GM23338 (cell line): ENCODE measurements at regions not wholly inside any gene's neighbourhood (a gene's known extent, or its start where the extent isn't known, plus 50 kb on each side); places are given as distances from the start of the nearest gene placed in this dataset.

ENCODE experiments used
- ATAC-seq: fragments of 200-7000 bp; cut with Tn5 transposase; 3 replicates; pipeline ENCODE4 v1.9.1; 2020
- DNase-seq: peaks from one replicate; pipeline ENCODE4 v3.0.0-alpha.2; 2015; ENCODE audit warnings: low spot score
- H2AFZ ChIP-seq: fragments of 200-600 bp; sonication (generic); 2 replicates; pipeline ENCODE4 v1.8.0; 2016; ENCODE audit warnings: antibody characterized with exemption, mild to moderate bottlenecking, moderate library complexity
- H3F3A ChIP-seq: fragments of 200-600 bp; sonication (generic); replicated peaks from 2 replicates; pipeline ENCODE4 v1.8.0; 2017; ENCODE audit warnings: antibody characterized with exemption, mixed run types, low read depth
- H3K27ac ChIP-seq: fragments of 200-600 bp; sonication (generic); 2 replicates; pipeline ENCODE4 v1.6.1; 2016; ENCODE audit warnings: low read depth
- H3K27me3 ChIP-seq: fragments of 200-600 bp; sonication (generic); 2 replicates; pipeline ENCODE4 v1.8.0; 2016; ENCODE audit warnings: mild to moderate bottlenecking, mixed run types, moderate library complexity; ENCODE audit not compliant: insufficient read depth
- H3K36me3 ChIP-seq: fragments of 200-600 bp; sonication (generic); 2 replicates; pipeline ENCODE4 v1.8.0; 2016; ENCODE audit warnings: mild to moderate bottlenecking; ENCODE audit not compliant: insufficient read depth
- H3K4me1 ChIP-seq: fragments of 200-600 bp; sonication (generic); 2 replicates; pipeline ENCODE4 v1.8.0; 2016; ENCODE audit warnings: mild to moderate bottlenecking, moderate library complexity; ENCODE audit not compliant: insufficient read depth
- H3K4me2 ChIP-seq: fragments of 200-600 bp; sonication (generic); 2 replicates; pipeline ENCODE4 v1.7.1; 2017; ENCODE audit warnings: mixed run types
- H3K4me3 ChIP-seq: fragments of 200-600 bp; sonication (generic); 2 replicates; pipeline ENCODE4 v1.6.1; 2016; ENCODE audit warnings: mixed run types
- H3K79me2 ChIP-seq: fragments of 200-600 bp; sonication (generic); replicated peaks from 2 replicates; pipeline ENCODE4 v1.8.0; 2017; ENCODE audit warnings: mild to moderate bottlenecking; ENCODE audit not compliant: insufficient read depth
- H3K9me2 ChIP-seq: fragments of 200-600 bp; sonication (generic); 2 replicates; pipeline ENCODE4 v1.8.0; 2017; ENCODE audit not compliant: insufficient read depth
- H4K20me1 ChIP-seq: fragments of 200-600 bp; sonication (generic); replicated peaks from 2 replicates; pipeline ENCODE4 v1.8.0; 2017; ENCODE audit warnings: mild to moderate bottlenecking; ENCODE audit not compliant: insufficient read depth
- H3K27ac Mint-ChIP-seq: 2 replicates; pipeline ENCODE4 v1.8.0; 2020; ENCODE audit warnings: inconsistent platforms, mild to moderate bottlenecking, moderate library complexity, mixed read lengths
- H3K27me3 Mint-ChIP-seq: 3 replicates; pipeline ENCODE4 v1.8.0; 2022; ENCODE audit warnings: low read depth, mild to moderate bottlenecking, moderate library complexity, mixed read lengths, inconsistent platforms; ENCODE audit not compliant: insufficient read depth, poor library complexity
- H3K36me3 Mint-ChIP-seq: 3 replicates; pipeline ENCODE4 v1.8.0; 2021; ENCODE audit warnings: low read depth, mild to moderate bottlenecking, inconsistent platforms, moderate library complexity, mixed read lengths
- H3K4me1 Mint-ChIP-seq: 3 replicates; pipeline ENCODE4 v1.8.0; 2020; ENCODE audit warnings: mild to moderate bottlenecking, inconsistent platforms, mixed read lengths
- H3K4me3 Mint-ChIP-seq: 3 replicates; pipeline ENCODE4 v1.8.0; 2021; ENCODE audit warnings: moderate library complexity, mild to moderate bottlenecking, inconsistent platforms, mixed read lengths
- H3K9me3 Mint-ChIP-seq: 3 replicates; pipeline ENCODE4 v1.8.0; 2020; ENCODE audit warnings: moderate library complexity, mild to moderate bottlenecking, inconsistent platforms, mixed read lengths
- CREB1 ChIP-seq: fragments of 250-450 bp; sonication (Bioruptor Pico); IDR thresholded peaks from 2 replicates; pipeline ENCODE4 v1.5.0; 2020; ENCODE audit warnings: low read depth, mild to moderate bottlenecking, moderate library complexity
- CTCF ChIP-seq, 2 experiments: fragments of 200-600 bp in 1 of 2; sonication (generic) in 1 of 2; conservative IDR thresholded peaks; 2 replicates each; pipeline versions ENCODE4 v1.5.1 to v1.6.1; 2016 to 2017; ENCODE audit warnings: antibody characterized with exemption in 2 of 2, low read depth in 2 of 2, mild to moderate bottlenecking in 2 of 2, moderate library complexity in 1 of 2
- ETS1 ChIP-seq: IDR thresholded peaks from 2 replicates; pipeline ENCODE4 v1.6.1; 2016; ENCODE audit warnings: antibody characterized with exemption
- EZH2 ChIP-seq: fragments of 200-600 bp; sonication (generic); IDR thresholded peaks from one replicate; pipeline ENCODE4 v1.8.0; 2017; ENCODE audit warnings: antibody characterized with exemption, mild to moderate bottlenecking, low read depth; ENCODE audit not compliant: unreplicated experiment
- EZH2phosphoT487 ChIP-seq: fragments of 200-600 bp; sonication (generic); IDR thresholded peaks from one replicate; pipeline ENCODE4 v1.8.1; 2018; ENCODE audit warnings: antibody characterized with exemption; ENCODE audit not compliant: unreplicated experiment
- JUNB ChIP-seq: IDR thresholded peaks from one replicate; pipeline ENCODE4 v1.6.1; 2016; ENCODE audit warnings: antibody characterized with exemption; ENCODE audit not compliant: unreplicated experiment
- NANOG ChIP-seq: IDR thresholded peaks from 2 replicates; pipeline ENCODE4 v1.6.1; 2016; ENCODE audit warnings: antibody characterized with exemption, borderline replicate concordance
- POLR2AphosphoS5 ChIP-seq: IDR thresholded peaks from 2 replicates; pipeline ENCODE4 v1.6.1; 2016; ENCODE audit warnings: antibody characterized with exemption, low read depth
- REST ChIP-seq: IDR thresholded peaks from one replicate; pipeline ENCODE4 v1.6.1; 2018; ENCODE audit warnings: antibody characterized with exemption; ENCODE audit not compliant: unreplicated experiment
- STAT1 ChIP-seq: IDR thresholded peaks from one replicate; pipeline ENCODE4 v1.6.1; 2016; ENCODE audit warnings: antibody characterized with exemption; ENCODE audit not compliant: unreplicated experiment
- ZNF114 ChIP-seq: fragments of 250-450 bp; sonication (Bioruptor Pico); IDR thresholded peaks from 2 replicates; pipeline ENCODE4 v1.5.0; 2020; ENCODE audit warnings: mild to moderate bottlenecking, moderate library complexity
- ZNF331 ChIP-seq: fragments of 250-450 bp; sonication (Bioruptor Pico); IDR thresholded peaks from 2 replicates; pipeline ENCODE4 v1.5.0; 2020; ENCODE audit warnings: low read depth, mild to moderate bottlenecking, moderate library complexity
- ZNF462 ChIP-seq: fragments of 250-450 bp; sonication (Bioruptor Pico); IDR thresholded peaks from 2 replicates; pipeline ENCODE4 v1.5.0; 2020; ENCODE audit warnings: mild to moderate bottlenecking, moderate library complexity

- H3K36me3 Mint-ChIP-seq, result no peaks in the 10 kb centered on the region
- H3K4me1 Mint-ChIP-seq, result peaks cover 7% of the 10 kb centered on the region
- no peaks in the 10 kb centered on the region for H3K79me2 ChIP-seq
- ATAC-seq (no peak), DNase-seq (no peak)
- H3K4me2 ChIP-seq, result no peak overlapping the region
- H2AFZ ChIP-seq, result no peak overlapping the region
- no peak overlapping the region for H3K27ac ChIP-seq
- TF ChIP-seq POLR2AphosphoS5, result no peak
- TF ChIP-seq ZNF462 (CRISPR knock-in tag), result no peak
- TF ChIP-seq ETS1, result no peak
- no peak for TF ChIP-seq STAT1
- TF ChIP-seq EZH2, result no peak
- TF ChIP-seq CTCF (conservative IDR thresholded peaks at IDR 0.05; ENCODE audit: low read depth in 2 of 2), result no peak
- no peak for TF ChIP-seq JUNB
- TF ChIP-seq REST, result no peak
- no peak for TF ChIP-seq CREB1
- TF ChIP-seq ZNF114 (CRISPR knock-in tag), result no peak
- TF ChIP-seq EZH2phosphoT487, result no peak
- no peak for TF ChIP-seq ZNF331 (CRISPR knock-in tag)
- TF ChIP-seq NANOG, result no peak
- H4K20me1 ChIP-seq, result no peaks in the 10 kb centered on the region
- no peaks in the 10 kb centered on the region for H3K9me3 Mint-ChIP-seq
- H3K9me2 ChIP-seq, result peaks cover 20% of the 10 kb centered on the region
- H3K36me3 ChIP-seq, result no peaks in the 10 kb centered on the region
- no peak overlapping the region for H3K4me3 ChIP-seq
- H3K27ac Mint-ChIP-seq, result no peak overlapping the region
- no peaks in the 10 kb centered on the region for H3K27me3 ChIP-seq
- no peak overlapping the region for H3K4me3 Mint-ChIP-seq
- H3F3A ChIP-seq, result no peaks in the 10 kb centered on the region
- H3K27me3 Mint-ChIP-seq, result no peaks in the 10 kb centered on the region
- peaks cover 12% of the 10 kb centered on the region; the same call in 1 of the 2 replicates for H3K4me1 ChIP-seq
These were observed 119.3 kb downstream of the LYPLAL1 start for GRCh38 chr1:219292999-219293398.
